ENCODE measurements at regions not wholly inside any gene's neighbourhood (a gene's known extent, or its start where the extent isn't known, plus 50 kb on each side); places are given as distances from the start of the nearest gene placed in this dataset.
"Not testable (repeated sequence)": the region's sequence is repeated elsewhere in the genome, so short reads cannot be mapped to it uniquely, and the experiment has no call there.

DNA sequence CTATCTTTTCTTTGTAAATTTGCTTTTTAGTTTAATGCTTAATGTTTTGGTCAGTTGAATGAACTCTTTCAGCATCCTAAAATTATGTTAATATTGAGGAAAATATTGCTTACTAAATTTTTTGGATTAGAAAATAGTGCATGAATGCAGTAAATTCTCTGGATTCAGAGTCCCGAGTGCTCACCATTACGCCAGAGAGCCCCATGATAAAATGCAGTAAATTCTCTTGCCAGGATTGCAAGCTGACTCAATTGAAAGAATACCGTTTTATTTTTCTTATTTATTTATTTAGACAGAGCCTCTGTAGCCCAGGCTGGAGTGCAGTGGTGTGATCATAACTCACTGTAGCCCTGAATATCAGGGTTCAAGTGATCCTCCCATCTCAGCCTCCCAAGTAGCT is 60.9 kb upstream of the ENPEP start (continued):
- TF ChIP-seq, protein P1, sequence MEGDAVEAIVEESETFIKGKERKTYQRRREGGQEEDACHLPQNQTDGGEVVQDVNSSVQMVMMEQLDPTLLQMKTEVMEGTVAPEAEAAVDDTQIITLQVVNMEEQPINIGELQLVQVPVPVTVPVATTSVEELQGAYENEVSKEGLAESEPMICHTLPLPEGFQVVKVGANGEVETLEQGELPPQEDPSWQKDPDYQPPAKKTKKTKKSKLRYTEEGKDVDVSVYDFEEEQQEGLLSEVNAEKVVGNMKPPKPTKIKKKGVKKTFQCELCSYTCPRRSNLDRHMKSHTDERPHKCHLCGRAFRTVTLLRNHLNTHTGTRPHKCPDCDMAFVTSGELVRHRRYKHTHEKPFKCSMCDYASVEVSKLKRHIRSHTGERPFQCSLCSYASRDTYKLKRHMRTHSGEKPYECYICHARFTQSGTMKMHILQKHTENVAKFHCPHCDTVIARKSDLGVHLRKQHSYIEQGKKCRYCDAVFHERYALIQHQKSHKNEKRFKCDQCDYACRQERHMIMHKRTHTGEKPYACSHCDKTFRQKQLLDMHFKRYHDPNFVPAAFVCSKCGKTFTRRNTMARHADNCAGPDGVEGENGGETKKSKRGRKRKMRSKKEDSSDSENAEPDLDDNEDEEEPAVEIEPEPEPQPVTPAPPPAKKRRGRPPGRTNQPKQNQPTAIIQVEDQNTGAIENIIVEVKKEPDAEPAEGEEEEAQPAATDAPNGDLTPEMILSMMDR (IDR thresholded peaks at IDR 0.05): no peak

- no peak overlapping the region for H3K4me3 ChIP-seq
- ChIA-PET CTCF (no interaction called here), POLR2A (no interaction called here)
- 53% methylated on average over 1 of the region's 1 CpG for WGBS (ENCODE audit: missing lambda C conversion rate)
- DNase-seq (ENCODE audit: low read depth in 1 of 2, low spot score in 1 of 2): no peak
- TF ChIP-seq GATA3 (IDR thresholded peaks at IDR 0.05; ENCODE audit: borderline replicate concordance) (no peak), TFCP2L1 (CRISPR knock-in tag; IDR thresholded peaks at IDR 0.05) (no peak)
- no peak overlapping the region for H3K4me2 ChIP-seq
- ATAC-seq: no peak
- H3K9me3 ChIP-seq: no peaks in the 10 kb centered on the region
- no peak overlapping the region for H3K27ac ChIP-seq
- FAIRE-seq: no peak
- H3K4me1 ChIP-seq: no peaks in the 10 kb centered on the region
These were observed 61.4 kb upstream of the ENPEP start for GRCh38 chr4:110414561-110414920.

GRCh38 chr4:110413807-110414560 is 62.0 kb upstream of the ENPEP start:
- CTCF ChIA-PET, ATAC-seq: not testable (repeated sequence)

GRCh38 chr4:110412354-110413065 is 63.4 kb upstream of the ENPEP start:
- Histone ChIP-seq H3K27ac (no peak overlapping the region), H3K4me2 (no peak overlapping the region), H3K4me1 (no peaks in the 10 kb centered on the region), H3K9me3 (no peaks in the 10 kb centered on the region), H3K4me3 (no peak overlapping the region)
- WGBS (ENCODE audit: missing lambda C conversion rate): 76% methylated on average over 5 of the region's 5 CpGs
- DNase-seq (ENCODE audit: low read depth in 1 of 2, low spot score in 1 of 2): no peak
- no peak for FAIRE-seq
- ChIA-PET POLR2A (no interaction called here), CTCF (no interaction called here)
- no peak for TF ChIP-seq NR3C1 (IDR thresholded peaks at IDR 0.05)
- TF ChIP-seq, protein P2, sequence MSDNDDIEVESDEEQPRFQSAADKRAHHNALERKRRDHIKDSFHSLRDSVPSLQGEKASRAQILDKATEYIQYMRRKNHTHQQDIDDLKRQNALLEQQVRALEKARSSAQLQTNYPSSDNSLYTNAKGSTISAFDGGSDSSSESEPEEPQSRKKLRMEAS (IDR thresholded peaks at IDR 0.05): no peak
- no peak for TF ChIP-seq POLR2AphosphoS2 (conservative IDR thresholded peaks at IDR 0.05; ENCODE audit: low read length)
- no peak for TF ChIP-seq PBX3 (IDR thresholded peaks at IDR 0.05)
- no peak for TF ChIP-seq HOXB5 (CRISPR knock-in tag; IDR thresholded peaks at IDR 0.05)
- TF ChIP-seq RCOR1 (IDR thresholded peaks at IDR 0.05; ENCODE audit: low read depth, low read length): no peak
- no peak for TF ChIP-seq ZNF302 (CRISPR knock-in tag; IDR thresholded peaks at IDR 0.05)
- TF ChIP-seq, protein P1 (IDR thresholded peaks at IDR 0.05): no peak
- TF ChIP-seq NPAS2 (CRISPR knock-in tag; IDR thresholded peaks at IDR 0.05; ENCODE audit: borderline replicate concordance): no peak
- no peak for TF ChIP-seq RARB (CRISPR knock-in tag; IDR thresholded peaks at IDR 0.05)
- TF ChIP-seq E2F6 (IDR thresholded peaks at IDR 0.05; ENCODE audit: borderline replicate concordance, low read depth): no peak
- TF ChIP-seq CHD2 (IDR thresholded peaks at IDR 0.05; ENCODE audit: low read length, partially characterized antibody): no peak
- TF ChIP-seq JUNB (IDR thresholded peaks at IDR 0.05): no peak
- no peak for TF ChIP-seq TP53 (CRISPR knock-in tag; IDR thresholded peaks at IDR 0.05)
- no peak for TF ChIP-seq GATA3 (IDR thresholded peaks at IDR 0.05; ENCODE audit: borderline replicate concordance)
- TF ChIP-seq SMC3 (IDR thresholded peaks at IDR 0.05): no peak
- no peak for TF ChIP-seq BCL3 (IDR thresholded peaks at IDR 0.05)
- ATAC-seq: no peak

More at GRCh38 chr4:110413807-110414560, 62.0 kb upstream of the ENPEP start:
- 44% methylated on average over 5 of the region's 5 CpGs for WGBS (ENCODE audit: missing lambda C conversion rate)
- H3K4me3 ChIP-seq; H3K27ac ChIP-seq; H3K4me2 ChIP-seq; H3K4me1 ChIP-seq; DNase-seq (ENCODE audit: low read depth in 1 of 2, low spot score in 1 of 2); H3K9me3 ChIP-seq; POLR2A ChIA-PET; FAIRE-seq: not testable (repeated sequence)
